ENCODE measurements at regions not wholly inside any gene's neighbourhood (a gene's known extent, or its start where the extent isn't known, plus 50 kb on each side); places are given as distances from the start of the nearest gene placed in this dataset.

- TF ChIP-seq CTCF (IDR thresholded peaks at IDR 0.05; ENCODE audit: low read length) (no peak), EZH2 (optimal IDR thresholded peaks at IDR 0.05; ENCODE audit: low read depth, low read length) (no peak)
Measured at GRCh38 chr1:117753232-117753631, 147.4 kb downstream of the TENT5C start.

Data from MM.1S (cell line).